GM10266 (cell line): ENCODE measurements at regions not wholly inside any gene's neighbourhood (a gene's known extent, or its start where the extent isn't known, plus 50 kb on each side); places are given as distances from the start of the nearest gene placed in this dataset.

Experiments
- DNase-seq: peaks from one replicate; pipeline ENCODE4 v3.0.0; 2012; ENCODE audit errors: extremely low spot score
- TF ChIP-seq, protein P1 (sequence below): IDR thresholded peaks from 2 replicates; pipeline ENCODE4 v1.5.1; 2012; ENCODE audit warnings: mild to moderate bottlenecking, low read depth; ENCODE audit not compliant: control insufficient read depth, insufficient read depth; ENCODE audit errors: missing control alignments

DNA sequence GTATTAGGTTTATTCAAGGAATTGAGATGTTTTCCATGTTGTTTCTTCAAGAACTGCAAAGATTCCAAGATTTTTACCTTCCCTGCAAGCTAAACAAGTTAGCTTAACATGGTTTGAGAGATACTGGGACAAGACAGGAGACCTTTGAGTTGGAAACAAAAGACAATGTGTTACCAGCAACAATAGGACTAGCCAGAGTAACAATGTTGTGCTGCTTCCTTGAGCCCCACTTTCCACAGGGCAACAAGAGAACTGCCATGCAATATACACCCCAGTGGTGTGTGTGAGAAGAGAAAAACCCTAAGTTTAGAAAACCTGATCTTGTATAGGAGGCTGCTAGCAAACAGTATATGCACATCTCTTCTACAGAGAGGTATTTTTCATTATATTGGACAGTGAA is 264.6 kb downstream of the PCDH20 start:
- TF ChIP-seq, protein P1, sequence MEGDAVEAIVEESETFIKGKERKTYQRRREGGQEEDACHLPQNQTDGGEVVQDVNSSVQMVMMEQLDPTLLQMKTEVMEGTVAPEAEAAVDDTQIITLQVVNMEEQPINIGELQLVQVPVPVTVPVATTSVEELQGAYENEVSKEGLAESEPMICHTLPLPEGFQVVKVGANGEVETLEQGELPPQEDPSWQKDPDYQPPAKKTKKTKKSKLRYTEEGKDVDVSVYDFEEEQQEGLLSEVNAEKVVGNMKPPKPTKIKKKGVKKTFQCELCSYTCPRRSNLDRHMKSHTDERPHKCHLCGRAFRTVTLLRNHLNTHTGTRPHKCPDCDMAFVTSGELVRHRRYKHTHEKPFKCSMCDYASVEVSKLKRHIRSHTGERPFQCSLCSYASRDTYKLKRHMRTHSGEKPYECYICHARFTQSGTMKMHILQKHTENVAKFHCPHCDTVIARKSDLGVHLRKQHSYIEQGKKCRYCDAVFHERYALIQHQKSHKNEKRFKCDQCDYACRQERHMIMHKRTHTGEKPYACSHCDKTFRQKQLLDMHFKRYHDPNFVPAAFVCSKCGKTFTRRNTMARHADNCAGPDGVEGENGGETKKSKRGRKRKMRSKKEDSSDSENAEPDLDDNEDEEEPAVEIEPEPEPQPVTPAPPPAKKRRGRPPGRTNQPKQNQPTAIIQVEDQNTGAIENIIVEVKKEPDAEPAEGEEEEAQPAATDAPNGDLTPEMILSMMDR, result no peak
- DNase-seq, result no peak

GRCh38 chr13:61149331-61149730 is 266.3 kb downstream of the PCDH20 start:
- TF ChIP-seq, protein P1, result no peak
- DNase-seq, result no peak

DNA sequence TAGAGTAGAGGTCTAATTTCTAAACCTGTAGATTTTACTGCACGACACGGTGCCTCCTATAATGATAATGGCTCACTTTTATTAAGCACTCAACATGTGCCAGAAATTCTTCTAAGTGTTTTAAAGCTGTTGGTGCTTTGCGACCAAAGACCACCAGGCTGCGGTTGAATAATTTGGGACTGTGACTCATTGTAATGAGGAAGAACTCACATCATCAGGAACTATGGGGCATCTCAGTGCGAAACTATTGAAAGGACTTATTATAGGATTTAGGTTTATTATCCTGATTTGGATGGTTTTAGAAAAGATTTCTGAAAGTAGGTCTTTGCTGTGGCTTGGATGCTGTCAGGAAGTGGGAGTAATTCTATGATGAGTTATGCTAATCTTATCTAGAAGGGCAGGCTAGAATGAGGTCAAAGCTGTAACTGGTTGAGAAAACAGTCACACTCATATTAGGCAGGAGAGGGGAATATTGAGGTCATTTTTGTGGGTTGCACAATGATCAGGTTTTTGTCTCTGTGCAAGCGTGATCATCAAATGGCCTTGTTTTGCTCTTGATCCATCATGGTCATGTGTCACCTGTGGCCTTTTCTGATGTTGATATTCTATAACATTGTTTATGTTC is 266.8 kb downstream of the PCDH20 start:
- TF ChIP-seq, protein P1, result no peak
- DNase-seq, result no peak

DNA sequence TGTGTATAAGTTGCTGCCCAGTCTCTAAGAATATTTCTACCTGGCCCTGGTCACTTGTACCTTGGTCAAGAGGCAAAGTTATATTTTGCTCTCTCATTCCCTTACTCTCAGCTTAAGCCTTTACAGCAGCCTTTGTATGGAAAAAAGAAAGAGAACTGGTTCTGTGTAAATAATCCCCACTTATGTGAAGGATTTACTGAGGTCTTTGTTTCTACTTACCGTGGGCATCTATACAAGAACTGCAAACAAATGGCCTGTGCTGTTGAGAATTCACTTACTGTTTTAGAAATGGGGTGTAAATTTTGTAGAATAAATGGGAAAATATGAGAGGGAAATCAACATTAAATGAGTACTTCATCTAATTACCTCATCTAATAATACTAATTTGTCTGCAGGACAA is 267.4 kb downstream of the PCDH20 start:
- DNase-seq, result no peak
- TF ChIP-seq, protein P1, result no peak

DNA sequence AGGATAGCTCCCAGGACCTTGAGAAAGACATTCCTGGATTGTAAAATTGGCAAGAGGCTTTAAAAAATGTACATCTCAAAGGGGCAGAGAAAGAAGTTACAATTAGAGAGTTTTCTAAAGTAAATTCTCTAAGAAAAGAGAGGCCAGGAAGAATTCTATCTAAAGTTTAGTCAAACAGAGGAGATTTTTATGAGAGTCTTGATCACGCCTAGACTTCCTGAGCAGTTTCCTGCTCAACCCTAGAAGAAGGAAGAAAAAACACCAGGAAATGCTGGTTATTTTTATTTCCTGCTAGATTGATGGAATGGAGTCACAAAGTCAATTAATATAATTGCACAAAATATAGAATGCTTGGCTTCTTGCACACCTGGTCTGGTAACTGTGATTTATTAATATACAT is 269.1 kb downstream of the PCDH20 start:
- TF ChIP-seq, protein P1, result no peak
- DNase-seq, result no peak

- TF ChIP-seq, protein P1, result no peak
Observed at GRCh38 chr13:61146158-61146557, 269.5 kb downstream of the PCDH20 start.

DNA sequence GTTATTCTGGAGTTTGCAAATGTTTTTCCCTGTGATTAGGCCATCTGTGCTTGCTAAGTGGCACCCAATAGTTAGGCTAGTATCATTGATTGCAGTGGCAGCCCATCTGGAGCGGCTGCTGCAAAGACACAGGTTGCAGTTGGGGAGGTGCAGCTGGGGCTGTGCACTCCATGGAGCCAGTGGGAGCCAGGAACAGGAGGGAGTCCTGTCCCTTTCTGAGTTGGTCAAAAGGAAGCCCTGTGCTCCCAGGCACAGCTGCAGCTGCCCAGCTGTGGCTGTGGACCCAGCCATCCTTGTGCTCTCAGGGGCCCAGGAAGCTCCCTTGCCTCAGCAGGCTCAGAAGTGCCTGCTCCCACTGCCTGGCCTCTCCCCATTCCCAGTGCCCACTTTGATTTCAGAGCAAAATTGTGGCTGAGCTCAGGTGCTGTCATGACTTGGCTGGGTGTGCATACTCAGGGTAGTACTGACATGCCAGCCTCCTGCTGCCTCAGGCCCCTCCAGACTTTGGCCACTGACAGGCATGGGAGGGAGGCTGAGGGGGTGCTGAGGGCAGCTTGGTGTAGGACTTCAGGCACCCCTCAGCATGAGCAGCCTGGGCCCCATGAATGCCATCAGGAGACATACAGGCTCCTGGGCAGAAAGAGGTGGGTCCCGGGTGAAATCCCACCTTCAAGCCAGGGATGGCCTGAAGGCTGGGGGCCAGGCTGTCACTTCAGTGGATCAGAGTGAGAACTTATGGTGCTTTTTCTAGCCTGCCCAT is 270.6 kb downstream of the PCDH20 start:
- TF ChIP-seq, protein P1, result no peak
- no peak for DNase-seq

More at GRCh38 chr13:61146158-61146557, 269.5 kb downstream of the PCDH20 start:
- DNase-seq, result no peak
